ENCODE measurements at regions not wholly inside any gene's neighbourhood (a gene's known extent, or its start where the extent isn't known, plus 50 kb on each side); places are given as distances from the start of the nearest gene placed in this dataset.

GRCh38 chr6:54624779-54625178 lies 221.8 kb upstream of the FAM83B start:
- DNase-seq (ENCODE audit: extremely low spot score, insufficient read length, low read depth) (no peak), FAIRE-seq (no peak)

- DNase-seq (ENCODE audit: extremely low spot score, insufficient read length, low read depth), result no peak
- no peak for FAIRE-seq
Measured at GRCh38 chr6:54629131-54629530, 217.4 kb upstream of the FAM83B start.

GRCh38 chr6:54632984-54633565 lies 213.5 kb upstream of the FAM83B start:
- FAIRE-seq (no peak), DNase-seq (ENCODE audit: extremely low spot score, insufficient read length, low read depth) (no peak)

- no peak for FAIRE-seq
Measured at GRCh38 chr6:54633601-54634000, 213.0 kb upstream of the FAM83B start.

GRCh38 chr6:54640911-54641310 lies 205.7 kb upstream of the FAM83B start:
- FAIRE-seq (no peak), DNase-seq (ENCODE audit: extremely low spot score, insufficient read length, low read depth) (no peak)

More at GRCh38 chr6:54633601-54634000, 213.0 kb upstream of the FAM83B start:
- no peak for DNase-seq (ENCODE audit: extremely low spot score, insufficient read length, low read depth)

- FAIRE-seq (no peak), DNase-seq (ENCODE audit: extremely low spot score, insufficient read length, low read depth) (no peak)
Measured at GRCh38 chr6:54646069-54646950, 200.3 kb upstream of the FAM83B start.

- DNase-seq (ENCODE audit: extremely low spot score, insufficient read length, low read depth) (no peak), FAIRE-seq (no peak)
Measured at GRCh38 chr6:54646951-54647664, 199.5 kb upstream of the FAM83B start.

- no peak for DNase-seq (ENCODE audit: extremely low spot score, insufficient read length, low read depth)
- FAIRE-seq, result no peak
Measured at GRCh38 chr6:54654381-54654780, 192.2 kb upstream of the FAM83B start.

GRCh38 chr6:54655162-54655561 lies 191.4 kb upstream of the FAM83B start:
- FAIRE-seq, result no peak
- DNase-seq (ENCODE audit: extremely low spot score, insufficient read length, low read depth), result no peak

GRCh38 chr6:54665278-54665677 lies 181.3 kb upstream of the FAM83B start:
- FAIRE-seq, result no peak
- DNase-seq (ENCODE audit: extremely low spot score, insufficient read length, low read depth), result no peak

- DNase-seq (ENCODE audit: extremely low spot score, insufficient read length, low read depth), result no peak
- FAIRE-seq, result no peak
Measured at GRCh38 chr6:54680531-54680930, 166.0 kb upstream of the FAM83B start.

GRCh38 chr6:54681267-54681666 lies 165.3 kb upstream of the FAM83B start:
- no peak for FAIRE-seq
- no peak for DNase-seq (ENCODE audit: extremely low spot score, insufficient read length, low read depth)

- DNase-seq (ENCODE audit: extremely low spot score, insufficient read length, low read depth) (no peak), FAIRE-seq (no peak)
Measured at GRCh38 chr6:54681987-54682386, 164.6 kb upstream of the FAM83B start.

- FAIRE-seq, result no peak
Measured at GRCh38 chr6:54689620-54690019, 157.0 kb upstream of the FAM83B start.

GRCh38 chr6:54690596-54690995 lies 156.0 kb upstream of the FAM83B start:
- DNase-seq (ENCODE audit: extremely low spot score, insufficient read length, low read depth) (no peak), FAIRE-seq (no peak)

More at GRCh38 chr6:54689620-54690019, 157.0 kb upstream of the FAM83B start:
- DNase-seq (ENCODE audit: extremely low spot score, insufficient read length, low read depth), result no peak

GRCh38 chr6:54694928-54695532 lies 151.5 kb upstream of the FAM83B start:
- DNase-seq (ENCODE audit: extremely low spot score, insufficient read length, low read depth) (no peak), FAIRE-seq (no peak)

- FAIRE-seq (no peak), DNase-seq (ENCODE audit: extremely low spot score, insufficient read length, low read depth) (no peak)
Measured at GRCh38 chr6:54695815-54696214, 150.8 kb upstream of the FAM83B start.

- DNase-seq (ENCODE audit: extremely low spot score, insufficient read length, low read depth), result no peak
- FAIRE-seq, result no peak
Measured at GRCh38 chr6:54697424-54697823, 149.1 kb upstream of the FAM83B start.

- FAIRE-seq (peak; percentile 61), DNase-seq (ENCODE audit: extremely low spot score, insufficient read length, low read depth) (no peak)
Measured at GRCh38 chr6:54698974-54699373, 147.6 kb upstream of the FAM83B start.

GRCh38 chr6:54700158-54700557 lies 146.4 kb upstream of the FAM83B start:
- FAIRE-seq, result no peak

More at GRCh38 chr6:54700158-54700557, 146.4 kb upstream of the FAM83B start:
- DNase-seq (ENCODE audit: extremely low spot score, insufficient read length, low read depth), result no peak
